ENCODE measurements at regions not wholly inside any gene's neighbourhood (a gene's known extent, or its start where the extent isn't known, plus 50 kb on each side); places are given as distances from the start of the nearest gene placed in this dataset.
"Not testable (repeated sequence)": the region's sequence is repeated elsewhere in the genome, so short reads cannot be mapped to it uniquely, and the experiment has no call there.

DNA sequence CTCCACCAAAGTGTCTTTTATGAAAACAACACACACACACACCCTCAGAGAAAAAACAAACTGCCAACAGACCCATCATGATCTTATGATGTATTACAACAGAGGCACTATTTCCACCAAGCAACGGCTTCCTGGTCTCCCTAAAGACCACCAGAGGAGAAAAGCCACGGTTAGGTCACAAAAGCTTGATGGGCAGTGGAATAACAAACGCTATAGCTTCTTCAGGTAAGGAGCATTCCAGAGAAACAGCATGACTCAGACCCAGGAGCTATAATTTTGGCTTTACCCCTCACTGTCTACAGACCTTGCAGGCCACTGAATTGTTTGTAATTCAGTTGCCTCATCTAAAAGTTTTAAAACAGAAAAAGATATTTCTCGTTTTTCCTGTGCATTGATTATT, 105.7 kb upstream of the GPR141 start (continued):
- TF ChIP-seq, protein P1, sequence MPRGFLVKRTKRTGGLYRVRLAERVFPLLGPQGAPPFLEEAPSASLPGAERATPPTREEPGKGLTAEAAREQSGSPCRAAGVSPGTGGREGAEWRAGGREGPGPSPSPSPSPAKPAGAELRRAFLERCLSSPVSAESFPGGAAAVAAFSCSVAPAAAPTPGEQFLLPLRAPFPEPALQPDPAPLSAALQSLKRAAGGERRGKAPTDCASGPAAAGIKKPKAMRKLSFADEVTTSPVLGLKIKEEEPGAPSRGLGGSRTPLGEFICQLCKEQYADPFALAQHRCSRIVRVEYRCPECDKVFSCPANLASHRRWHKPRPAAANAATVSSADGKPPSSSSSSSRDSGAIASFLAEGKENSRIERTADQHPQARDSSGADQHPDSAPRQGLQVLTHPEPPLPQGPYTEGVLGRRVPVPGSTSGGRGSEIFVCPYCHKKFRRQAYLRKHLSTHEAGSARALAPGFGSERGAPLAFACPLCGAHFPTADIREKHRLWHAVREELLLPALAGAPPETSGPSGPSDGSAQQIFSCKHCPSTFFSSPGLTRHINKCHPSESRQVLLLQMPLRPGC (tag by site-specific recombination; IDR thresholded peaks at IDR 0.05) = no peak
- TF ChIP-seq ZNF157 (tag by site-specific recombination; IDR thresholded peaks at IDR 0.05) (no peak), ZNF174 (tag by site-specific recombination; IDR thresholded peaks at IDR 0.05) (no peak)

DNA sequence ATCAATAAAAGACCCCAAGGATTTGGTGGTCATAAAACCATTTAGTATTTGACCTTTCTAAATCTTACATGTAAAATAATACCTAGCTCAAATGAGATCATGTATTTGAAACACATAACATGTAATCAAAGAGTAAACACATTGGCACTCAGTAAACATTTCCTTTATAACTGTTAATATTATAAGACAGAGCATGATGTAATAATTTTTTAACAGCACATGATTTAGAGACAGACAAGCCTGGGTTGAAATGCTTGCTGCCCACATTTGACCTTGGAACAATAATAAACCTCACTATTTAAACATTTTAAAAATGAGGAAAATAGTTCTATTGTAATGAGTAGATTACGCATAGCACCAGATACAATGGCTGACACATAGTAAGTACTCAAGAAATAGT, 105.2 kb upstream of the GPR141 start:
- Histone ChIP-seq H3K4me1 (ENCODE audit: control insufficient read depth, insufficient read depth, low read length) (no peaks in the 10 kb centered on the region), H3K27ac (ENCODE audit: extremely low read depth, low read depth, low read length) (no peak overlapping the region), H3K36me3 (ENCODE audit: control insufficient read depth in 2 of 2, insufficient read depth in 1 of 2, low read length in 2 of 2) (no peaks in the 10 kb centered on the region), H3K9me3 (ENCODE audit: control insufficient read depth, insufficient read depth, low read depth, low read length) (no peaks in the 10 kb centered on the region), H3K4me3 (ENCODE audit: low read depth, low read length) (no peak overlapping the region)
- CTCF ChIA-PET = no interaction called here
- TF ChIP-seq ZNF843 (tag by site-specific recombination; IDR thresholded peaks at IDR 0.05) (no peak), ZNF132 (tag by site-specific recombination; IDR thresholded peaks at IDR 0.05; ENCODE audit: borderline replicate concordance) (no peak), KLF16 (tag by site-specific recombination; IDR thresholded peaks at IDR 0.05) (no peak), ZNF596 (tag by site-specific recombination; IDR thresholded peaks at IDR 0.05) (no peak), ZNF391 (tag by site-specific recombination; IDR thresholded peaks at IDR 0.05; ENCODE audit: borderline replicate concordance, low read depth) (no peak)
- POLR2A ChIA-PET = no interaction called here

DNA sequence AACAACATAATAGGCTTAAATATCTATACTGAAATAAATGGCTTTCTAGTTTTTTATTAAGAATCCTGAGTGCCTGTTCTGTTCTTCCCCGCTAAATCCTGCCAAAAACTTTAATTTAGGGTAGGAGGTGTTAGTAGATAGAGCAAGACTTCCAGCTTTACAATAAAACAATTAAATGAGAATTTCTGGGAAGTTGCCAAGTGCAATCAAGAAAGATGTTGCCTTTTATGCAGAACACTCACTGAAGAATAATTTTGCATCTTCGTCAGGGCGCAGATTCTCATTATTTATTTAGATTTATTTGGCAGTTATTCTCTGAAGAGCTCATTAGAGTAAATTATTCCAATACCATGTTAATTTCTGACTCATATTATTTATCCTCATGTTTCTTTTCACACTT, 103.2 kb upstream of the GPR141 start:
- ChIA-PET CTCF (interaction anchor here (1.5 kb wide), 1 partner anchor 152 kb away, joined by 3 read pairs; no protein-coding TSS in a partner anchor), POLR2A (no interaction called here)
- Histone ChIP-seq H3K9me3 (ENCODE audit: control insufficient read depth, insufficient read depth, low read depth, low read length) (no peaks in the 10 kb centered on the region), H3K4me3 (ENCODE audit: low read depth, low read length) (no peak overlapping the region), H3K27ac (ENCODE audit: extremely low read depth, low read depth, low read length) (no peak overlapping the region), H3K4me1 (ENCODE audit: control insufficient read depth, insufficient read depth, low read length) (no peaks in the 10 kb centered on the region), H3K36me3 (ENCODE audit: control insufficient read depth in 2 of 2, insufficient read depth in 1 of 2, low read length in 2 of 2) (no peaks in the 10 kb centered on the region)
- TF ChIP-seq TRIM28 (IDR thresholded peaks at IDR 0.05; ENCODE audit: borderline replicate concordance, low read length) = no peak
- TF ChIP-seq ZSCAN16 (tag by site-specific recombination; IDR thresholded peaks at IDR 0.05) = no peak
- TF ChIP-seq ZNF585B (tag by site-specific recombination; IDR thresholded peaks at IDR 0.05) = no peak
- TF ChIP-seq ZNF23 (tag by site-specific recombination; IDR thresholded peaks at IDR 0.05; ENCODE audit: borderline replicate concordance) = no peak
- TF ChIP-seq, protein P2, sequence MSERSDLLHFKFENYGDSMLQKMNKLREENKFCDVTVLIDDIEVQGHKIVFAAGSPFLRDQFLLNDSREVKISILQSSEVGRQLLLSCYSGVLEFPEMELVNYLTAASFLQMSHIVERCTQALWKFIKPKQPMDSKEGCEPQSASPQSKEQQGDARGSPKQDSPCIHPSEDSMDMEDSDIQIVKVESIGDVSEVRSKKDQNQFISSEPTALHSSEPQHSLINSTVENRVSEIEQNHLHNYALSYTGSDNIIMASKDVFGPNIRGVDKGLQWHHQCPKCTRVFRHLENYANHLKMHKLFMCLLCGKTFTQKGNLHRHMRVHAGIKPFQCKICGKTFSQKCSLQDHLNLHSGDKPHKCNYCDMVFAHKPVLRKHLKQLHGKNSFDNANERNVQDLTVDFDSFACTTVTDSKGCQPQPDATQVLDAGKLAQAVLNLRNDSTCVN (tag by site-specific recombination; optimal IDR thresholded peaks at IDR 0.05) = no peak
- TF ChIP-seq ZFP69B (tag by site-specific recombination; IDR thresholded peaks at IDR 0.05) = no peak
- no peak for TF ChIP-seq ZBTB48 (tag by site-specific recombination; IDR thresholded peaks at IDR 0.05)
- TF ChIP-seq ZNF138 (tag by site-specific recombination; IDR thresholded peaks at IDR 0.05; ENCODE audit: borderline replicate concordance) = no peak

DNA sequence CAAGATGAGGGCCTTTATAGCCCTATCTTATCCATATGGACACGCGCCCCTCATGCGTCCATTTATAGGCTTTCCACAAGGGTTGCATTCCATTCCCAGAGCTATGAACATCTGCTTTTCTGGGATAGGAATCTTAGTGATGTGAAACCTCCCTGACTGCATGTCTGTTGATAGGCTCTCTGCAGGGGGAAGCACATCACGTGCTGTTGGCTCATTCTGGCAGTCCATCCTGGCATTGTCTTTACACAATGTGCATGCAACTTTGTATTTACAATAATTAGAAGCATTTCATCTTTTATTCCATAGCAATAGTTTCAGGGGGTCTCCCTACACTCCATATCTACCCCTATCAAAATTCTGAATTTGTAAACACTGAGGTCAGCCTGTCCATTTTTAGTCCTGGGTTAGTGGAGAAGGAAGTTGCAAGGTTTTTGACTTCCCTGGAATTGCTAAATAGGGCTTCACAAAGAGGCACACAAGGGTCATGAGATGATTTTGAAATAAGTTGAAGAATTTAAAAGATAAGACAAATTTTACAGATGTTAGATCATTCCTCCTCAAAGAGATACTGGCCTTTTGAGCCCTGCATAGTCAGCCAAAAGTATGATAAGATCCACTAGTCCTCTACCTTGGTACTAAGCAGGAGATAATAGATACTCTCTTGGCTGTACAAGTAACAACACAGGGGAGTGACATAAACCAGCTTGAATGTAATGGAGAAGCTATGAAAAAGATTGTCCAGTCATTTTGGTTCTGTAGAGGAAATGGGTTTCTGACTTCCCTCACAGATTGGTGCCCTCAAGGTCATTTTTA, 98.7 kb upstream of the GPR141 start:
- H3K27ac ChIP-seq (ENCODE audit: extremely low read depth, low read depth, low read length) = not testable (repeated sequence)

More for the DNA sequence above, 98.7 kb upstream of the GPR141 start:
- CTCF ChIA-PET; POLR2A ChIA-PET; H3K4me3 ChIP-seq (ENCODE audit: low read depth, low read length); H3K9me3 ChIP-seq (ENCODE audit: control insufficient read depth, insufficient read depth, low read depth, low read length); H3K4me1 ChIP-seq (ENCODE audit: control insufficient read depth, insufficient read depth, low read length); H3K36me3 ChIP-seq (ENCODE audit: control insufficient read depth in 2 of 2, insufficient read depth in 1 of 2, low read length in 2 of 2): not testable (repeated sequence)

Data from HEK293 (cell line).